ENCODE measurements at regions not wholly inside any gene's neighbourhood (a gene's known extent, or its start where the extent isn't known, plus 50 kb on each side); places are given as distances from the start of the nearest gene placed in this dataset.

DNA sequence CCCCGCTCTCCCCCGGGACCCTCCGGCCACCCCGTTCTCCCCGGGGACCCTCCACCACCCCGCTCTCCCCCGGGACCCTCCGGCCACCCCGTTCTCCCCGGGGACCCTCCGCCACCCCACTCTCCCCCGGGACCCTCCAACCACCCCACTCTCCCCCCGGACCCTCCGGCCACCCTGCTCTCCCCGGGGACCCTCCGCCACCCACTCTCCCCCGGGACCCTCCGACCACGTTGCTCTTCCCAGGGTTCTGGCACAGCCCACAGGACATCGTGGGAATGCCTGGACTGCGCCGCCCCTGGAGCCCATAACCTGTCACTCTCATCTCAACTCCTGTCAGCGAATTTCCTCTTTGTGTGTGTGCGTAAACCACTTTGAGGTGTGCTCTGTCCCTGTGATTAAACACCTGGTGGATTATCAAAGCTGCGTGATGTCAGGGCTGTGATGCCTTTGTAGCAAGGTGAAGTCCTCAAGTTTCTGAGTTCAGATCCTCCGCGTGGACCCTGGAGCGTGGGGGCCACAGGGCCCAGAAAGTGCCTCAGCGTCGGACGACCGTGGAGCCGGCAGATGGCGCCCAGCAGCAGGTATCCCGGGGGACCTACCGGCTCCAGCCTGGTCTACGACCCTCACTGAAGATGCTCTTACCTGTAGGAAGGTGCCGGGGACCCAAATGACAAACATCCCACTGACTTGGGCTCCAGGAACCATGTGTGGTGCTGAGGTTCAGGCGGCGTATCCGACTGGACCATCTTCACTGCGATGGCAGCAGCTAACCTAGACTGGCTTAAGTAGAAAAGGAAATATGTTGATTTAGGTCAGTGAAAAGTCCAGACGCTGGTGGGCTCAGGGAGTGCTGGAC, 63.2 kb upstream of the GALNT9 start:
- DNase-seq, result no peak

DNA sequence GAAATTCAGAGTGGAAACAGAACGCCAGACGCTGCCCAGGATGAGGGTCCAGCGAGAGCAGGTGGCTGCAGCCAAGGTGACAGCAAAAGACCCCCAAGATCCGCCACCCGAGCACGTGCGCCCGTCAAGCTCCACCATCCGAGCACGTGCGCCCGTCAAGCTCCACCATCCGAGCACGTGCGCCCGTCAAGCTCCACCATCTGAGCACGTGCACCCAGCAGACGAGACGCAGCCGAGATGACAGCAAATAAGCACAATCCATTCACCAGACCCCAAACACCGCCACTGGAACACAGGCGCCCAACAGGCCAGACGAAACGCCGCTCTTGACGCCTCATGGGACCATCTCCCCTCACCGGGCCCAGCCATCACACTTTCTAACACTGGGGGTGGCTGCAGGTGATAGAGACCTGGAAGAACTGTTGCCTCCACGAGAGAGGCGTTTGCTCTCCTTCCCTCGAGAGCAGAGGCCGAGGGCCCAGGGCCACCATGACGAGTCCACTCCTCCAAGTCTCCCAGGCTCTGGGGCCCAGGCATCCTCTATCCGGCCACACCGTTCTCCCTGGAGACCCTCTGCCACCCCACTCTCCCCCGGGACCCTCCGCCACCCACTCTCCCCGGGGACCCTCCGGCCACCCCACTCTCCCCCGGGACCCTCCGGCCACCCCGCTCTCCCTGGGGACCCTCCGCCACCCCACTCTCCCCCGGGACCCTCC, 62.1 kb upstream of the GALNT9 start:
- no peak for DNase-seq

DNA sequence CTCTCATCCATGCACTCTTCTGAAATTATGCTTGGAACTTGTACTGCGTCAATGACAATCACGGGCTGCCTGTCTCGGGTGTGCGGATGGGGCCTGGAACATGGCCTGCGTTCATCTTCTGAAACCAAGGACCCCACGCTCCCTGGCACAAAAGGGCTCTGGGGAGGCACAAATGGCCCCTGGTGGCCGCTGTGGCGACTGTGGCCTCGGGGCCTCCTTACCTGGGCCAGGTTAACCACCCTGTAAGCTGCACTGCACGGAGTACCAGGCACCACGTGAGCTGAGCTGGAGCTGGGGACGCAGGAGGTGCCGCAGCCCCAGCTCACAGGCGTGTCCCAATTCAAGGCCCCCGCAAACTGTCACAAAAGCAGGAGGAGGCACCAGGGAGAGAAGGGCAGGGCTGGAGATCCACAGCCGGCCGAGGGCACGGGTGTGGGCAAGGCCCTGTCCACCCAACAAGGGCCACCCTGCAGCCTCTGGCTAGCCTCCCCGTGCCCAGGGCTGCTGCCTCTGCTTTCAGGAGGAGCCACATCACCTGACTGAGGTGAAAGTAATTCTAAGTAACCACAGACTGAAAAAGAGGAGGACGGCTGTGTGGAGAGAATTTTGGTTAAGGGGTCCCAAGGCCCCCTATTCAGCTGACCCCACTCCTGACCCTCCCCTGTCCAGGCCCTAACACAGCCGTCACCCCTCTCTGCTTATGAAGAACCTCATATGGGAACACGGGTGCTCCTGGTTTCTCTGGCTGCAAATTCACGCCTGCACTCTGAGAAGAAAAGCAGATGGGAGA, 61.1 kb upstream of the GALNT9 start:
- DNase-seq, result no peak

DNA sequence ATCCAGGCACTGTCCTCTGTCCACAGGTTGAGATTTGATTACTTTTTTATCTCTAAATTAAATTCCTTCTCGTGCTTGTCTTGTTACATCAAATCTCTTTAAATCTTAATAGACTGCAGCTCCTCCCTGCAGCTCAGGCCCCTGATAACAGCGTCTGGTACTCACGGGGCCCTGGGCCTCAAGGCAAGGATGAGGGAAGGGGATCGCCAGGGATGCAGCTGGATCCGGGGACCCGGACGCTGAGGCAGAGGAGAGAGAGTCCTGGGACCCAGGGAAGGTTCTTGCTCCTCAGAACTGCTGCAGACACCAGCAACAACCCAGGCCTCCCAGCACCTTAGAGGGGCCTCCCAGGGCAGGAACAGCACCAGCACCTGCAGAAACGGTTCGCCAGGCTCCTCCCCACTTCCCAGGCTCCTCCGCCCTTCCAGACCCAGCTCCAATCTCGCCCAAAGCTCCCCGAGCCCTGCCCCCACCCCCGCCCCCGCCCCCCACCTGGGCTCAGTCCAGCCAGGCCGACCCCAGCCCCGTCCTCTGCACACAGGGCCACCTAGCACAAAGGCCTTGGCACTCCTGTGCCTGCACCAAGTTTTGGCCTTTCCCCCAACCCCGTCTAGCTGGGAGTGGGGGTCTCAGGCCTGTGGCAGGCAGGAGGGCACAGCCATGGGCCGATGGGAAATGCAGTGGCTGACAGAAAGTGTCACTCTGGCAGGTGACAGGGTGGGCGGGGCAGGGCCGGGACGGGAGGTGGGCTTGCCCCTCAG, 60.3 kb upstream of the GALNT9 start:
- no peak for DNase-seq

DNA sequence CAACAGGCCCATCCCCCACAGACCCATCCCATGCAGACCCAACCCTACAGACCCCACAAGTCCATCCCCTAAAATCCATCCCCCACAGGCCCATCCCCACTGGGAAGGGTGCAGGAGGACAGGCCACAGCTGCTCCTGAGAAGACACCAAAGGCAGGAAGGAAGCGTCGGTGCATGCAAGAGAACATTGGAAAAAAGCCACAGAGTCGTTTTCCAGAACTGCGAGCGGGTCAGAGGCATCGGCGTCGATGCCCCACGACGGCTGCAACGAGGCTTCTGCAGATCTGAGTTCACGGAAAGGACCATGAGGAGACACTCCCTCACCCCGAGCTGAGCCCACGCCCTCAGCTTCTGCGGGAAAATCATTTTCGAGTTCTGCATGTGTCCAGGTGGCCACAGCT, 59.6 kb upstream of the GALNT9 start:
- DNase-seq, result no peak

DNA sequence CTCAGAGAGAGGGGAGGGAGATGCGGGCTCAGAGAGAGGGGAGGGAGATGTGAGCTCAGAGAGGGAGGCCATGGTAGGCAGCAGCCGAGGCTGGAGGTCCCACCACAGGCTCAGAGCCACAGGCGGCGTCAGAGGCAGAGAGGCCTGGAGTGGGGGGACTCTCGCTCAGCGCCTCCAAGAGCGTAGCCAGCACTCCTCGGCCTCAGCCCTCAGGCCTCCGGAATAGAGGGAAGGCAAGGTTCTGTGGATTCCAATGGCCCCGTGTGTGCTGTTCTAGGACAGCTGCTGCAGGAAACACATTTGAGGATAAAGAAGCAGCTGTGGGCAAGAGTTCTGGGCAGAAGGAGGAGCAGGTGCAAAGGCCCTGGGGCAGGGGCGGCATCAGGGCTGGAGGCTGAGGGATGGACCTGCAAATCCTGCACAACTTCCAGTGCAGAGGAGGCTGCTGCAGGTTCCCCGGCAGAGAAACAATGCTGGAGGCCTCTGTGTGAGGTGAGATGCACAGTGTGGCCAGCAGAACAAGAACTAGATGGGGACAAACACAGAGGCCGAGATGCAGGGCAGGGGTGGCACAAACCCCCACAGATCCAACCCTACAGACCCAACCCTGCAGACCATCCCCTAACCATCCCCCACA, 59.1 kb upstream of the GALNT9 start:
- DNase-seq, result no peak

DNA sequence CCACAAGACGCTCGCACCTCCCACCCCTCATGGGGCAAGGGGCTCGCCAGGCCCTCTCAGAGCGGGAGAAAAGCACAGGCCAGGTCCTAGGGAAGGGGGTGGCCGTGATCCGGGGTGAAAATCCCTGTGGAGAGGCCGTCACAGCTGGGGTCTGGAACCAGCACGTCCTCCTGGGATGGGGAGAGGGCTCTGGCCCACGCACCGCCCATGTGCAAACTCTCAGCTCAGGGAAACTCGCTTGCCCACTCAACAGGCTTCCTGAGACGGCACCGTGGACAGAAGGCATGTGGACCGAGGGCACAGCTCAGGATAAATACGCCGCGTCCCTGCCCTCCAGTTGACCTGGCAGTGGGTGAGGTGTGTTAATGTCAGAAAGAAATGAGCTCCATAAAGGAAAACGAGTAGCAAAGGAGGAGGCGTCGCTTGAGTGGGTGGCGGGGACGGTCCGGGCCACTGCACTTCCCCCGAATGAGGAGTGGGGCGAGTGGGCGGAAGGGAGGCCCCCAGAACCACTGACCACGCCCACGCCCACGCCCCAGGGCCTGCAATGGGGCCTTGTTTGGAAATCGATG, 57.6 kb upstream of the GALNT9 start:
- no peak for DNase-seq

DNA sequence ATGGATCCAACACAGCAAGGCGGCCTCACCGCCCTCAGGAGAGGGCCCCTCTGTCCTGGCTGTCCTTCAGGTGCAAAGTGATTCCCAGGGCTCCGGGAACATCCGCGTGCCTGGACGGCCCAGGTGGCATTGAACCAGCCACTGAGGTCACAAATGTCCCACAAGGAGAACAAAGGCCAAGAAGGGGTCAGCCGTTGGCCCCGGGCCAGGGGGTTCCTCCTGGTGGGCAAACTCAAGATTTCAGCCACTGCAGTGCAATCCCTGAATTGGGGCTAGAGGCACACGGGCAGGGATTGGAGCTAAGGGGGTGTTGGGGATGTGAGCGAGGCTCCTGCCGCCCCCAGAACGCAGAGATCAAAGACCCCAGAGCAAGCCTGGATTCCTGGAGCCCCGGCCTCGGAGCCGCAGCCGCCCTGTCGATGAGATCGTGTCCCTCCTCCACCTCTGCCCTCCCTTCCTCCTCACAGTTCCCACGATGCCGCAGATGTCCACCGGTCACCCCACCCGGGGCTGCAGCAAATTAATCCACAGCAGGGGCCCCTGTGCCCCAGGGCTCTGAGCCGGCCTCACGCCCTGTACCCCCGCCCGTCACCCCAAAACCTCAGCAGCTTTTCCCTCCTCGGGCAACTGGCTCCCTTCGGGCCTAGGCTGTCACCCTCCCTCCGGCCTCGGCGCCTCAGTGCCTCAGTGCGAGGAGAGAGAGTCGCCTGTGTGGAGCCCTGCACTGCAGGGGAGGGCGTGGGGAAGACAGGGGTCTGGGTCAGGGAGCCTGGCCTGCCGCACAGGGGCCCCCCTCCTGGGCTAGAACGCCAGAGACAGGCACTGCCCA, 56.7 kb upstream of the GALNT9 start:
- no peak for DNase-seq

DNA sequence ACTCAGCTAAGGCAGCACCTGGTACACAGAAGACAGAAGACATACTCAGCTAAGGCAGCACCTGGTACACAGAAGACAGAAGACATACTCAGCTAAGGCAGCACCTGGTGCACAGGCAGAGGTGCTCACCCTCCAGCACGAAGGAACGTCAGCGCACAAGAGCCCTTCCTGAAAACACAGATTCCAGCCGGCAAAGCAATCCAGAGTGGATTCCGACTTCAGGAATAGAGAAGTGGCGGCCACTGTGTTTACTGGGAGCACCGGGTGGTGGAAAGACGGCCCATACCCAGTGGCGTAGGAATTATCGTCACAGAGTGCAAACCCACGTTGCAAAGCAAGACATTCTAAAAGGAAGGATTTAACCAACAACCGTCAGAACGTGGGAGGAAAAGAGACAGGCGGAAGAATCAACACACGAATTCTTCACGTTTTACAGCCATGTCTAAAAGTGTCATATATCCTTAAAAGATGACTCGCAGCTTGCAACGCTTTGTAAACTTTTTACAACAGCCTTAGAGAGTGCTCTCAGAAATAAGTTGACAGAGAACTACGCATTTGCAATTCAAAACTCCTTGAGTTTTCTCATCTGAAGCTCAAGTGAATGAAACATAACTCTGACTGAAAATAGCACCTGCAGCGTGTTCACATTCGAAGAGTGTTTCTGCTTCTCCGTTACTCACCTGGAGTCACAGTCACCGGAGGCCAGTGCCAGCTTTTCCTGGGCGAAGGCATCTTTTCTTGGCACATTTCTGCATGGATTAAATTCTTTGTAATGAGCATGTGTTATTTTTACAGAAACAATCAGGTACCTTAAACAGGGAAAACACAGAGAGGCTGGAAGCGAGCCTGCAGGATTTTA, 55.8 kb upstream of the GALNT9 start:
- no peak for DNase-seq

DNA sequence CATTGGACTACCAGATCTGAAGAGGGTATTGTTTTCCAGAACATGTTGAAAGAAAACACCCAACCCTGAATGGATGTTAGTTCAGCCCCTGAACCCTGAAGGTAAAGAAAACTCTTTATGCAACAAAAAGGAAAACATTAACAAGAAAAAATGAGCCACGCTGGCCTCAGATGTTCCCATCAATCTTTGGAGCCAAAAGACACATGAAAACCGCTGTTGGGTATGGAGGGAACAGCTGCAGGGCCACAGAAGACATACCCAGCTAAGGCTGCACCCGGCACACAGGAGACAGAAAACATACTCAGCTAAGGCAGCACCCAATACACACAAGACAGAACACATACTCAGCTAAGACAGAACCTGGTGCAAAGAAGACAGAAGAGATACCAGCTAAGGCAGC, 51.3 kb upstream of the GALNT9 start:
- no peak for DNase-seq

DNA sequence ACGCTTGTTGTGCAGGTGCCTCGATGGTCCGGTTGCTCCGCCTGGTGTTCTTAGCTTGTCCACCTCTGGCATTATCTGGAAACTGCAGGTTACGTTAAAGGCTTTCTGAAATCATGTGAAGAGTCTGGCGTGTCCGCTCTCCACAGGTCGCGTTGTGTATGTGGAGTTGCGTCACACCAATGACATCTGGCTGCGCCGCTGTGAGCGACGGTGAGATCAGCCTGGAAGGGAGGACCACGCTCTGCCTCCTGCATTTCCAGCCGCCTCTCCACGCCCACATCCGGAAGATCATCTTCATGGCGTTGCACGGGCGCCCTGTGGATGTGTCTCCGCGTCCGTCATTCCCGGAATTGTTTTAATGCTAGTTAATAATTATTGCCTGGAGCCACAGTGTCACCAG, 50.6 kb upstream of the GALNT9 start:
- DNase-seq, result no peak

DNA sequence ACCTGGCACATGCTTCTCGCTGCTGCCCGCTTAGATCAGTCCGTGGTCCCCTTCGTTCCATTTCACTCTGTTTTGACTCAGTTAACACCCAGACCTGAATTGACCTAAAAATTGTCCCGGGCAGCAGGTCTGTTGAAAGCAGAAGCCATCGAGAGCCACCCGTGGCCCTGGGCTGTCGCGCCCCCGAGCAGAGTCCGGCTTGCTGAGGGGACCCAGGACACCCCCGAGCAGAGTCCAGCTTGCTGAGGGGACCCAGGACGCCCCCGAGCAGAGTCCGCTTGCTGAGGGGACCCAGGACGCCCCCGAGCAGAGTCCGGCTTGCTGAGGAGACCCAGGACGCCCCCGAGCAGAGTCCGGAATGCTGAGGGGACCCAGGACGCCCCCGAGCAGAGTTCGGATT, 50.2 kb upstream of the GALNT9 start:
- DNase-seq, result no peak

Measured in activated CD4-positive, alpha-beta T cell treated with anti-CD3 and anti-CD28 coated beads, Interleukin-2, Interleukin-6, amounts not matched to agents 100 ng/mL and 50 ng/mL, durations not matched to agents 16 hours and 8 hours (primary cell).